HepG2 (cell line): ENCODE measurements at regions not wholly inside any gene's neighbourhood (a gene's known extent, or its start where the extent isn't known, plus 50 kb on each side); places are given as distances from the start of the nearest gene placed in this dataset.

Experiments
- ATAC-seq: fragments of 200-7000 bp; cut with Tn5 transposase; 3 replicates; pipeline ENCODE4 v1.9.1; 2020; ENCODE audit warnings: mild to moderate bottlenecking, moderate library complexity
- BruUV-seq: library from RNA; stranded (reverse); fragments of 400-500 nt; replicated peaks from 2 replicates; lab custom pipeline; 2021; lab: Mats Ljungman, UMichigan
- CTCF ChIA-PET: fragments of 300-600 bp; formaldehyde crosslinking; extraction: SDS; loops from one replicate; lab custom pipeline; 2021; ENCODE audit warnings: low total read pairs, inconsistent platforms, low intra/inter-chr PET ratio; lab: Yijun Ruan, JAX
- POLR2A ChIA-PET: fragments of 350-600 bp; sonication (Branson Sonifier 250); formaldehyde crosslinking; loops from one replicate; lab custom pipeline; 2020; ENCODE audit warnings: antibody characterized with exemption, inconsistent platforms; lab: Yijun Ruan, JAX
- DNase-seq: peaks from one replicate; pipeline ENCODE4 v3.0.0-alpha.2; 2015; ENCODE audit warnings: low spot score
- FAIRE-seq: peaks from 3 replicates; lab custom pipeline; 2011; peaks lifted over from hg19 to GRCh38; lab: Jason Lieb, UNC
- H2AFZ ChIP-seq: one replicate; pipeline ENCODE4 v1.6.1; 2011; ENCODE audit warnings: low read length, inconsistent platforms
- H3K27ac ChIP-seq: fragments of 300-600 bp; 3 replicates; pipeline ENCODE4 v1.8.0; 2011; ENCODE audit warnings: mixed run types, mild to moderate bottlenecking, mixed read lengths, low read length, inconsistent platforms; ENCODE audit not compliant: insufficient read depth; ENCODE audit errors: extremely low read length
- H3K27me3 ChIP-seq, 2 experiments: fragments of 200-600 bp in 1 of 2; 2 replicates in 1 of 2; 3 replicates in 1 of 2; pipeline versions ENCODE4 v1.6.0 to v1.8.0; 2011; ENCODE audit warnings: low read length in 2 of 2, mild to moderate bottlenecking in 2 of 2, moderate library complexity in 2 of 2, inconsistent platforms in 1 of 2; ENCODE audit not compliant: insufficient read depth in 2 of 2, control insufficient read depth in 1 of 2
- H3K36me3 ChIP-seq, 2 experiments: fragments of 200-600 bp in 1 of 2; replicated peaks in 1 of 2; 2 replicates in 1 of 2; 3 replicates in 1 of 2; pipeline versions ENCODE4 v1.5.1 to v1.8.0; 2011; ENCODE audit warnings: low read length in 2 of 2, inconsistent platforms in 1 of 2; ENCODE audit not compliant: insufficient read depth in 2 of 2, control insufficient read depth in 1 of 2
- H3K4me1 ChIP-seq: 2 replicates; pipeline ENCODE4 v1.5.1; 2012; ENCODE audit warnings: low read length, inconsistent platforms; ENCODE audit not compliant: insufficient read depth
- H3K4me2 ChIP-seq: 2 replicates; pipeline ENCODE4 v1.6.0; 2011; ENCODE audit warnings: low read depth, low read length, inconsistent platforms
- H3K4me3 ChIP-seq, 3 experiments: fragments of 200-600 bp in 1 of 3; sonication (generic), shearing (Covaris generic) in 1 of 3; replicated peaks in 1 of 3; 2 replicates each; pipeline ENCODE4 v1.5.1; 2011 to 2016; ENCODE audit warnings: low read length in 3 of 3, inconsistent platforms in 2 of 3, low read depth in 2 of 3, mild to moderate bottlenecking in 2 of 3, control low read depth in 1 of 3, mixed read lengths in 1 of 3; ENCODE audit not compliant: insufficient read depth in 1 of 3
- H3K79me2 ChIP-seq: one replicate; pipeline ENCODE4 v1.6.1; 2011; ENCODE audit warnings: low read length, inconsistent platforms; ENCODE audit not compliant: insufficient read depth
- H3K9ac ChIP-seq: 2 replicates; pipeline ENCODE4 v1.6.0; 2011; ENCODE audit warnings: mild to moderate bottlenecking, low read depth, low read length, inconsistent platforms; ENCODE audit not compliant: insufficient read depth
- H3K9me3 ChIP-seq: 2 replicates; pipeline ENCODE4 v1.5.1; 2012; ENCODE audit warnings: mild to moderate bottlenecking, low read length
- H4K20me1 ChIP-seq: 2 replicates; pipeline ENCODE4 v1.6.0; 2011; ENCODE audit warnings: inconsistent platforms, mild to moderate bottlenecking, low read length, moderate library complexity; ENCODE audit not compliant: insufficient read depth
- ATF1 ChIP-seq: IDR thresholded peaks from 2 replicates; pipeline ENCODE4 v1.6.1; 2016; ENCODE audit warnings: mild to moderate bottlenecking, control low read depth
- ATF4 ChIP-seq, 2 experiments: fragments of 450-650 bp in 1 of 2; sonication (generic) in 1 of 2; formaldehyde crosslinking; IDR thresholded peaks; 2 replicates each; pipeline versions ENCODE4 v1.5.0 to v1.8.0; 2020 to 2022; ENCODE audit warnings: mild to moderate bottlenecking in 1 of 2, missing genetic modification reagents in 1 of 2
- CBX1 ChIP-seq: IDR thresholded peaks from one replicate; pipeline ENCODE4 v1.6.1; 2016; ENCODE audit warnings: antibody characterized with exemption, low read depth
- EHMT2 ChIP-seq: fragments of 200-600 bp; sonication (generic); IDR thresholded peaks from 2 replicates; pipeline ENCODE4 v1.7.0; 2017; ENCODE audit warnings: antibody characterized with exemption, low read depth, low read length, borderline replicate concordance
- EP300 ChIP-seq, 3 experiments: sonication (generic) in 1 of 3; formaldehyde crosslinking in 1 of 3; IDR thresholded peaks; 2 replicates each; pipeline versions ENCODE4 v1.5.1 to v1.6.1; 2011 to 2020; ENCODE audit warnings: low read depth in 2 of 3, low read length in 2 of 3, borderline replicate concordance in 1 of 3, improper control_type of control experiment in 1 of 3, mild to moderate bottlenecking in 1 of 3, missing genetic modification reagents in 1 of 3, moderate library complexity in 1 of 3
- HMG20B ChIP-seq: conservative IDR thresholded peaks from 2 replicates; pipeline ENCODE4 v1.6.1; 2016; ENCODE audit warnings: missing genetic modification reagents, missing compliant biosample characterization
- HOXA5 ChIP-seq: sonication (generic); formaldehyde crosslinking; IDR thresholded peaks from 2 replicates; pipeline ENCODE4 v1.4.0; 2020; ENCODE audit warnings: missing genetic modification reagents
- HOXA7 ChIP-seq: sonication (generic); formaldehyde crosslinking; IDR thresholded peaks from 2 replicates; pipeline ENCODE4 v1.8.1; 2022; ENCODE audit warnings: mild to moderate bottlenecking, missing genetic modification reagents, moderate library complexity
- MZF1 ChIP-seq: sonication (generic); formaldehyde crosslinking; IDR thresholded peaks from 2 replicates; pipeline ENCODE4 v1.8.1; 2023; ENCODE audit warnings: mild to moderate bottlenecking, missing genetic modification reagents, borderline replicate concordance
- NFATC3 ChIP-seq: sonication (generic); formaldehyde crosslinking; IDR thresholded peaks from 2 replicates; pipeline ENCODE4 v1.5.1; 2020; ENCODE audit warnings: mild to moderate bottlenecking, missing genetic modification reagents
- NFYC ChIP-seq: IDR thresholded peaks from 2 replicates; pipeline ENCODE4 v1.6.1; 2016; ENCODE audit warnings: missing genetic modification reagents, missing compliant biosample characterization
- POLR2G ChIP-seq: fragments of 200-400 bp; formaldehyde crosslinking; IDR thresholded peaks from 2 replicates; pipeline ENCODE4 v1.6.1; 2018; ENCODE audit warnings: mild to moderate bottlenecking, low read depth, low read length, moderate library complexity
- SAP130 ChIP-seq: IDR thresholded peaks from 2 replicates; pipeline ENCODE4 v1.6.1; 2016; ENCODE audit warnings: low read depth
- SRSF9 ChIP-seq: fragments of 200-400 bp; formaldehyde crosslinking; IDR thresholded peaks from 2 replicates; pipeline ENCODE4 v1.6.1; 2018; ENCODE audit warnings: borderline replicate concordance, mild to moderate bottlenecking, low read depth, low read length; ENCODE audit not compliant: insufficient read depth, poor library complexity, severe bottlenecking
- TBL1XR1 ChIP-seq: fragments of 150-350 bp; IDR thresholded peaks from 2 replicates; pipeline ENCODE4 v1.6.1; 2014; ENCODE audit warnings: borderline replicate concordance, low read length; ENCODE audit not compliant: partially characterized antibody
- TGIF2 ChIP-seq: IDR thresholded peaks from 2 replicates; pipeline ENCODE4 v1.6.1; 2016; ENCODE audit warnings: control low read depth, missing compliant biosample characterization
- ZNF431 ChIP-seq: sonication (generic); formaldehyde crosslinking; IDR thresholded peaks from 2 replicates; pipeline ENCODE4 v1.9.0; 2022; ENCODE audit warnings: missing genetic modification reagents, low read depth, mild to moderate bottlenecking, borderline replicate concordance
- ZSCAN31 ChIP-seq: sonication (generic); formaldehyde crosslinking; IDR thresholded peaks from 2 replicates; pipeline ENCODE4 v1.5.0; 2020; ENCODE audit warnings: low read depth, mild to moderate bottlenecking, missing genetic modification reagents
- WGBS: methylation state at CpG from one replicate; pipeline ENCODE4 v1.1.6; 2017; ENCODE audit warnings: low lambda C conversion rate; 5-methylcytosine and 5-hydroxymethylcytosine counted together
- in situ Hi-C: cut with HindIII; loops from 2 replicates; pipeline ENCODE4 v1.10.0; 2017; ENCODE audit warnings: low pct_unique_long_range_greater_than_20kb; ENCODE audit not compliant: extremely low pct_ligation_motif_present
- intact Hi-C: fragments of 100-400 bp; cut with micrococcal nuclease; formaldehyde crosslinking; loops from one replicate; pipeline ENCODE4 v1.10.0; 2022; ENCODE audit not compliant: unreplicated experiment

DNA sequence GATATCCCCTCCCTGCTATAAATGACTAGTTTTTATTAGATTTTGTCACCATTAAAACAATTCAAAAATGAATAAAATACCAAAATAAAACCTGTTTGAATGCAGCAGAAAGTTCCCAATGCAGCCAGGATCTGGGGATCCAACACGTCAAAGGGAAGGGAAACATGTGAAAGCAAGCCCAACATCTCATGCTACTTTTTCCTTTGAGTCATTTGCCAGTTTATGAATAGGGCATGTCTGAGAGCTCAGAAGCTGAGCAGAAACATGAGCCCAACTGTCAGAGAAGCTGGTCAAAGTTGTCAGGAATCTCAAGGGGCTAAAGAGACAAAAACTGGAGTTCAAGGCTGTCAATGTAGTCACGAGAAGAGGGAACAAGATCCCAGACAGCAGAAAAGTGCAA lies 526.4 kb downstream of the KLF5 start (continued):
- TF ChIP-seq ZNF431 (CRISPR knock-in tag) (no peak), EP300 (IDR thresholded peaks at IDR 0.05; ENCODE audit: low read depth in 2 of 2, low read length in 2 of 2) (no peak), EP300 (CRISPR knock-in tag; IDR thresholded peaks at IDR 0.05; ENCODE audit: borderline replicate concordance) (no peak), NFYC (no peak)

GRCh38 chr13:73583331-73583730 lies 524.5 kb downstream of the KLF5 start:
- ChIA-PET POLR2A (no interaction called here), CTCF (no interaction called here)
- ATAC-seq: no peak
- no peak for TF ChIP-seq EHMT2
- no peak for TF ChIP-seq ZSCAN31 (CRISPR knock-in tag)
- TF ChIP-seq TGIF2 (CRISPR knock-in tag): no peak
- no peak for TF ChIP-seq POLR2G
- TF ChIP-seq ATF1: no peak
- no peak for TF ChIP-seq MZF1 (CRISPR knock-in tag)
- no peak for TF ChIP-seq NFATC3 (CRISPR knock-in tag)
- TF ChIP-seq ATF4 (CRISPR knock-in tag; IDR thresholded peaks at IDR 0.05): no peak
- TF ChIP-seq HOXA7 (CRISPR knock-in tag): no peak
- no peak for TF ChIP-seq SRSF9
- TF ChIP-seq TBL1XR1: no peak
- TF ChIP-seq HMG20B (CRISPR knock-in tag): no peak
- TF ChIP-seq CBX1: no peak
- TF ChIP-seq SAP130: no peak
- no peak for TF ChIP-seq HOXA5 (CRISPR knock-in tag)
- DNase-seq: no peak
- H3K9me3 ChIP-seq: no peaks in the 10 kb centered on the region
- no peak overlapping the region for H3K4me2 ChIP-seq
- H4K20me1 ChIP-seq: no peaks in the 10 kb centered on the region
- H3K79me2 ChIP-seq: no peaks in the 10 kb centered on the region
- no peak overlapping the region for H3K9ac ChIP-seq
- no peak for FAIRE-seq
- in situ Hi-C loops (no loop called here), intact Hi-C loops (no loop called here)
- no peaks in the 10 kb centered on the region for H3K4me1 ChIP-seq
- H3K4me3 ChIP-seq: no peak overlapping the region
- no peaks in the 10 kb centered on the region; a peak in 1 of 5 replicates for H3K27me3 ChIP-seq
- no TSS peak for BruUV-seq
- H2AFZ ChIP-seq: no peak overlapping the region
- WGBS: under 1% methylated on average over 3 of the region's 3 CpGs
- no peaks in the 10 kb centered on the region for H3K36me3 ChIP-seq
- no peak overlapping the region for H3K27ac ChIP-seq
